ENCODE measurements at regions not wholly inside any gene's neighbourhood (a gene's known extent, or its start where the extent isn't known, plus 50 kb on each side); places are given as distances from the start of the nearest gene placed in this dataset.

DNA sequence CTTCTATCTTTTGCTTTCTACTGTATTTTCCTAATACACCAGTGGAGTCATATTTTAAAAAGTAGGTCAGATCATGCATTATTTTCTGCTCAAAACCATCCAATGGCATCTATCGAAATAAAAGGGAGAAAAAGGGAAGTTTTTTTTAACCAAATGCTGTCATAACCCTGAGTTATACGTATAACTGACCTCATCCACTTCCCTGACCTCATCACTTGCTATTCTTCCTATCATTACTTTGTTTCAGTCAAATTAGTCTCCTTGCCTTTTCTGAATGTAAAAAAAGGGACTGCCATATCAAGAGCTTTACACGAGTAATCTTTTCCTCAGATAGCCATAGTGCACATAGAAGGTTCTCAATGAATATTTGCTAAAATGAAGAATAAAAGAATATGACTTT, 1383.6 kb downstream of the ZPLD1 start:
- DNase-seq (no peak), ATAC-seq (no peak)
- TF ChIP-seq, protein P1, sequence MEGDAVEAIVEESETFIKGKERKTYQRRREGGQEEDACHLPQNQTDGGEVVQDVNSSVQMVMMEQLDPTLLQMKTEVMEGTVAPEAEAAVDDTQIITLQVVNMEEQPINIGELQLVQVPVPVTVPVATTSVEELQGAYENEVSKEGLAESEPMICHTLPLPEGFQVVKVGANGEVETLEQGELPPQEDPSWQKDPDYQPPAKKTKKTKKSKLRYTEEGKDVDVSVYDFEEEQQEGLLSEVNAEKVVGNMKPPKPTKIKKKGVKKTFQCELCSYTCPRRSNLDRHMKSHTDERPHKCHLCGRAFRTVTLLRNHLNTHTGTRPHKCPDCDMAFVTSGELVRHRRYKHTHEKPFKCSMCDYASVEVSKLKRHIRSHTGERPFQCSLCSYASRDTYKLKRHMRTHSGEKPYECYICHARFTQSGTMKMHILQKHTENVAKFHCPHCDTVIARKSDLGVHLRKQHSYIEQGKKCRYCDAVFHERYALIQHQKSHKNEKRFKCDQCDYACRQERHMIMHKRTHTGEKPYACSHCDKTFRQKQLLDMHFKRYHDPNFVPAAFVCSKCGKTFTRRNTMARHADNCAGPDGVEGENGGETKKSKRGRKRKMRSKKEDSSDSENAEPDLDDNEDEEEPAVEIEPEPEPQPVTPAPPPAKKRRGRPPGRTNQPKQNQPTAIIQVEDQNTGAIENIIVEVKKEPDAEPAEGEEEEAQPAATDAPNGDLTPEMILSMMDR (IDR thresholded peaks at IDR 0.05), result no peak
- Histone ChIP-seq H3K36me3 (no peaks in the 10 kb centered on the region), H3K9me3 (no peaks in the 10 kb centered on the region), H3K27ac (no peak overlapping the region), H3K4me3 (no peak overlapping the region), H3K4me1 (no peaks in the 10 kb centered on the region), H3K27me3 (no peaks in the 10 kb centered on the region)
- intact Hi-C loops (cut with DNase I), result no loop called here

DNA sequence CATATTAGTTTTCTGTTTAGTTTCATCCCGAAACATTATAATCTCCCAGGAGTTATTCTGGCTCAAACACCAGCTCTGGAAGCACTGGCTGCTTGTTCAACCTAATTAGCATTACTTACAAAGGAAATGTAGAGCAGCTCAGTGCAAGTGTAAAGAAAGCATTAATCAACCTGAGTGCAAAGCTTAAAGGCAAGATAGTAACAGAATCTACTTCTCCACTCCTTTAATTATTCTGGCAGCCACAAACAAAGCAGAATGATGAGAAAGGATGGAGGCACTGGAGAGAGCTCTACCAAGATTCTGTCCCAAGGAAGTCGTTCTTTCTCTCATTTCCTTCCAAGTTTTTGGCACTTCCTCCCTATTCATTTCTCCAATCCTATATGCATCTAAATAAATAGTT, 1384.0 kb downstream of the ZPLD1 start:
- TF ChIP-seq, protein P1 (IDR thresholded peaks at IDR 0.05), result no peak
- no peak overlapping the region for H3K27ac ChIP-seq
- intact Hi-C loops (cut with DNase I), result no loop called here
- ATAC-seq (no peak), DNase-seq (no peak)
- H3K36me3 ChIP-seq, result no peaks in the 10 kb centered on the region
- H3K9me3 ChIP-seq, result no peaks in the 10 kb centered on the region
- no peak overlapping the region for H3K4me3 ChIP-seq
- H3K4me1 ChIP-seq, result no peaks in the 10 kb centered on the region
- H3K27me3 ChIP-seq, result no peaks in the 10 kb centered on the region

DNA sequence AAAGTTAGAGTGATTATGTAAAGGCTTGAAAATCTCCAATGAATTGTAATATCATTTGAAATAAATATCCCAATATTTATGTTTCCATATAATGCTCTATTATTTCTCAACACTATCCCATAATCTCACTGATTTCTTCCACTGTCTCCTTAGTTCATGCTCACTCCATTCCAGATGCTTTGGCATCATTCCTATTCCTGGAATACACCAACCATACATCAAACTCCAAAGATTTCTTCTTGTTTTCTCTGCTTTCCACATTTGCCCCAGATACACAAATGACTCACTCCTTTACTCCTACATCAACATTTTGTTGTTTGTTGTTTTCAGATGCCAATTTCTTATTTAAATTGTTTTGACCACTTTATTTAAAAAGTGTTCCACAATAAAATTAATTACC, 1390.8 kb downstream of the ZPLD1 start:
- TF ChIP-seq, protein P1 (IDR thresholded peaks at IDR 0.05), result no peak

DNA sequence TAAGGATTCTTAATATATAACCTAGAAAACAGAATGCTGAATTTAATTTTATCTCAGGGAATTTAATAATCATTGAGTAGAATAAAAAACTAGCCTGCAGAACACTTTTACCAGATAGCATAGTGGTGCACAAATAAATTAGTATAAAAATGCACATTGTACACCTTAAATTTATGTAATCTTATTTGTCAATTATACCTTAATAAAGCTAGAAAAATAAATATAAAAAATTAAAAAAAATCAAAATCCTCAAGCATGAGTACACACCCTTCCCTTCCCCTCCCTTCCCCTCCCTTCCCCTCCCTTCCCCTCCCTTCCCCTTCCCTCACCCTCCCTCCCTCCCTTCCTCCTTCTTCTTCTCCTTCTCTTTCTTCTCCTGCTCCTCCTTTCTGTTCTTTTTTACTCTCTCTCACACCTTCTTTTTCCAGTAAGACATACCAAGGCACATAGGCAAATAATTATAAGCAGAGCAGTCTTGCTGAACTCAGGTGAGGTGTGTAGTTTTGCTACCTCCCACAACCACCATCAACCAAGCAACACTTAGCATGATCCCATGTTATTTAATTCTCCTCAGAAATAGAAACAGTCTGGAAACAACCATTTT, 1395.0 kb downstream of the ZPLD1 start:
- no peak overlapping the region for H3K27ac ChIP-seq
- intact Hi-C loops (cut with DNase I), result no loop called here
- TF ChIP-seq, protein P1 (IDR thresholded peaks at IDR 0.05), result no peak

More for the DNA sequence above, 1390.8 kb downstream of the ZPLD1 start:
- no peak overlapping the region for H3K27ac ChIP-seq
- intact Hi-C loops (cut with DNase I), result no loop called here
- no peaks in the 10 kb centered on the region for H3K4me1 ChIP-seq
- H3K9me3 ChIP-seq, result peaks cover 0 to 11% of the 10 kb centered on the region in 2 donors
- H3K27me3 ChIP-seq, result no peaks in the 10 kb centered on the region
- no peak for ATAC-seq
- no peaks in the 10 kb centered on the region for H3K36me3 ChIP-seq
- no peak for DNase-seq
- no peak overlapping the region for H3K4me3 ChIP-seq

DNA sequence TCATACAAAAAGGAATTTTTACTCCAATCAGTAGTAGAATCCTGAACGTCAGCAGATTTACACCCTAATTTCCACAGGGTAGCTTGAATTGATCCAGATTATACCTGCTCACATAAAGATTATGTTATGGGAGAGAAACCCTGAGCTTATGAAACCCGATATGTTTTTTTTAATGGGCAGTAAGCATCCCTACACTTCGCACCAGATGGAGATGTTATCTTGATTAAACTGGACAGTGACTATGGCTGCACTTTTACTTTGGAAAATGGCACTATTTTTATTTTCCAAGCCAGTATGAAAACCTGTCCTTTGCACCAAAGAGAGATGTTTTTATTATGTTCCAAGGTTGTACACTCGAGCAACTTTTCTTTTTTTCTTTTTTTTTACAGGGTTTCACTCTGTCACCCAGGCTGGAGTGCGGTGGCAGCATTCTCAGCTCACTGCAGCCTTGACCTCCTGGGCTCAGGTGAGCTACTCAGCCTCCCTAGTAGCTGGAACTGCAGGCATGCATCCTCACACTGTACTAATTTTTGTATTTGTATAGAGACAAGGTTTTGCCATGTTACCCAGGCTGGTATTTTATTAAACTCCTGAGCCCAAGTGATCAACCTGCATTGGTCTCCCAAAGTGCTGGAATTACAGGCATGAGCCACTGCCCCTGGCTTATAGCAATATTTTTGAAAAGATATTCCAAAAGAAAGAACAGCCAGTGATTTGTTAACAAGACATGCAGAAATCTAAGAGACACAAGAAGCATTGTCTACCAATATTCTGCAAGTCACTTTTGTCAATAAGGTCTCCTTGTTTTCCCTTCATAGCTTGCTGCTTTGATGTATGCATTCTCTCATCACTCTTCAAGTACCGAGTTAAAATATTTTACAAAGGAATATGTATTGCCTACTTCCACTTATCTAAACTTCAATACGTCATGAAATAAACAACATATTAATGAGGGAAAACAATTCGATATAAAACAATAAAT, 1412.6 kb downstream of the ZPLD1 start:
- Histone ChIP-seq H3K27ac (no peak overlapping the region), H3K27me3 (no peaks in the 10 kb centered on the region), H3K4me1 (no peaks in the 10 kb centered on the region), H3K9me3 (no peaks in the 10 kb centered on the region), H3K4me3 (no peak overlapping the region), H3K36me3 (no peaks in the 10 kb centered on the region)
- intact Hi-C loops (cut with DNase I), result no loop called here
- no peak for ATAC-seq
- TF ChIP-seq, protein P1 (IDR thresholded peaks at IDR 0.05), result no peak
- peak in 1 of 4 donors; percentile 12 for DNase-seq

More for the DNA sequence above, 1395.0 kb downstream of the ZPLD1 start:
- DNase-seq (no peak), ATAC-seq (no peak)
- Histone ChIP-seq H3K4me1 (no peaks in the 10 kb centered on the region), H3K9me3 (peaks cover 0 to 11% of the 10 kb centered on the region in 2 donors), H3K36me3 (no peaks in the 10 kb centered on the region), H3K27me3 (no peaks in the 10 kb centered on the region), H3K4me3 (no peak overlapping the region)

All from left lung (tissue), 4 donors.